WTC11 (cell line): ENCODE measurements at regions not wholly inside any gene's neighbourhood (a gene's known extent, or its start where the extent isn't known, plus 50 kb on each side); places are given as distances from the start of the nearest gene placed in this dataset.

Source experiments
- CTCF ChIP-seq: fragments of 200-600 bp; IDR thresholded peaks from 2 replicates; pipeline ENCODE4 v1.8.0; 2022; ENCODE audit warnings: antibody characterized with exemption
- PREB ChIP-seq: sonication (generic); formaldehyde crosslinking; IDR thresholded peaks from 2 replicates; pipeline ENCODE4 v1.8.1; 2022; ENCODE audit warnings: mild to moderate bottlenecking, missing genetic modification reagents, moderate library complexity, borderline replicate concordance
- ZBTB43 ChIP-seq: sonication (generic); formaldehyde crosslinking; IDR thresholded peaks from 2 replicates; pipeline ENCODE4 v1.8.1; 2023; ENCODE audit warnings: mild to moderate bottlenecking, missing genetic modification reagents

- TF ChIP-seq CTCF: no peak
- TF ChIP-seq PREB: no peak
- TF ChIP-seq ZBTB43: no peak
These were observed 51.5 kb upstream of the TRIM2 start for GRCh38 chr4:153152501-153153338.
